Fibroblast of lung (primary cell): ENCODE measurements at regions not wholly inside any gene's neighbourhood (a gene's known extent, or its start where the extent isn't known, plus 50 kb on each side); places are given as distances from the start of the nearest gene placed in this dataset.

Experiments used
- EZH2 ChIP-seq: IDR thresholded peaks from 2 replicates; pipeline ENCODE4 v1.5.1; 2012; ENCODE audit warnings: low read length, control low read depth, mild to moderate bottlenecking; ENCODE audit errors: missing control alignments
- TF ChIP-seq, protein P1 (sequence below), 2 donors: IDR thresholded peaks in 1 of 2; conservative IDR thresholded peaks in 1 of 2; 1 replicate in 1 of 2; 2 replicates in 1 of 2; pipeline ENCODE4 v1.5.1; 2011 to 2012; ENCODE audit warnings: low read length in 2 of 2, control low read depth in 1 of 2, inconsistent platforms in 1 of 2, low read depth in 1 of 2, mild to moderate bottlenecking in 1 of 2

- TF ChIP-seq EZH2: no peak
- TF ChIP-seq, protein P1, sequence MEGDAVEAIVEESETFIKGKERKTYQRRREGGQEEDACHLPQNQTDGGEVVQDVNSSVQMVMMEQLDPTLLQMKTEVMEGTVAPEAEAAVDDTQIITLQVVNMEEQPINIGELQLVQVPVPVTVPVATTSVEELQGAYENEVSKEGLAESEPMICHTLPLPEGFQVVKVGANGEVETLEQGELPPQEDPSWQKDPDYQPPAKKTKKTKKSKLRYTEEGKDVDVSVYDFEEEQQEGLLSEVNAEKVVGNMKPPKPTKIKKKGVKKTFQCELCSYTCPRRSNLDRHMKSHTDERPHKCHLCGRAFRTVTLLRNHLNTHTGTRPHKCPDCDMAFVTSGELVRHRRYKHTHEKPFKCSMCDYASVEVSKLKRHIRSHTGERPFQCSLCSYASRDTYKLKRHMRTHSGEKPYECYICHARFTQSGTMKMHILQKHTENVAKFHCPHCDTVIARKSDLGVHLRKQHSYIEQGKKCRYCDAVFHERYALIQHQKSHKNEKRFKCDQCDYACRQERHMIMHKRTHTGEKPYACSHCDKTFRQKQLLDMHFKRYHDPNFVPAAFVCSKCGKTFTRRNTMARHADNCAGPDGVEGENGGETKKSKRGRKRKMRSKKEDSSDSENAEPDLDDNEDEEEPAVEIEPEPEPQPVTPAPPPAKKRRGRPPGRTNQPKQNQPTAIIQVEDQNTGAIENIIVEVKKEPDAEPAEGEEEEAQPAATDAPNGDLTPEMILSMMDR (conservative IDR thresholded peaks at IDR 0.05 in 1 of 2, IDR thresholded peaks at IDR 0.05 in 1 of 2; ENCODE audit: low read depth in 1 of 2, low read length in 2 of 2): no peak
Measured at GRCh38 chr6:154648888-154649205, 84.4 kb upstream of the SCAF8 start.
